GM23338 (cell line): ENCODE measurements at regions not wholly inside any gene's neighbourhood (a gene's known extent, or its start where the extent isn't known, plus 50 kb on each side); places are given as distances from the start of the nearest gene placed in this dataset.
A peak's percentile ranks its signal among the peaks of the same experiment; 100 is the strongest.

Experiments used
- ATAC-seq: fragments of 200-7000 bp; cut with Tn5 transposase; 3 replicates; pipeline ENCODE4 v1.9.1; 2020
- DNase-seq: peaks from one replicate; pipeline ENCODE4 v3.0.0-alpha.2; 2015; ENCODE audit warnings: low spot score
- H2AFZ ChIP-seq: fragments of 200-600 bp; sonication (generic); 2 replicates; pipeline ENCODE4 v1.8.0; 2016; ENCODE audit warnings: antibody characterized with exemption, mild to moderate bottlenecking, moderate library complexity
- H3F3A ChIP-seq: fragments of 200-600 bp; sonication (generic); replicated peaks from 2 replicates; pipeline ENCODE4 v1.8.0; 2017; ENCODE audit warnings: antibody characterized with exemption, mixed run types, low read depth
- H3K27ac ChIP-seq: fragments of 200-600 bp; sonication (generic); 2 replicates; pipeline ENCODE4 v1.6.1; 2016; ENCODE audit warnings: low read depth
- H3K27me3 ChIP-seq: fragments of 200-600 bp; sonication (generic); 2 replicates; pipeline ENCODE4 v1.8.0; 2016; ENCODE audit warnings: mild to moderate bottlenecking, mixed run types, moderate library complexity; ENCODE audit not compliant: insufficient read depth
- H3K36me3 ChIP-seq: fragments of 200-600 bp; sonication (generic); 2 replicates; pipeline ENCODE4 v1.8.0; 2016; ENCODE audit warnings: mild to moderate bottlenecking; ENCODE audit not compliant: insufficient read depth
- H3K4me1 ChIP-seq: fragments of 200-600 bp; sonication (generic); 2 replicates; pipeline ENCODE4 v1.8.0; 2016; ENCODE audit warnings: mild to moderate bottlenecking, moderate library complexity; ENCODE audit not compliant: insufficient read depth
- H3K4me2 ChIP-seq: fragments of 200-600 bp; sonication (generic); 2 replicates; pipeline ENCODE4 v1.7.1; 2017; ENCODE audit warnings: mixed run types
- H3K4me3 ChIP-seq: fragments of 200-600 bp; sonication (generic); 2 replicates; pipeline ENCODE4 v1.6.1; 2016; ENCODE audit warnings: mixed run types
- H3K79me2 ChIP-seq: fragments of 200-600 bp; sonication (generic); replicated peaks from 2 replicates; pipeline ENCODE4 v1.8.0; 2017; ENCODE audit warnings: mild to moderate bottlenecking; ENCODE audit not compliant: insufficient read depth
- H3K9me2 ChIP-seq: fragments of 200-600 bp; sonication (generic); 2 replicates; pipeline ENCODE4 v1.8.0; 2017; ENCODE audit not compliant: insufficient read depth
- H4K20me1 ChIP-seq: fragments of 200-600 bp; sonication (generic); replicated peaks from 2 replicates; pipeline ENCODE4 v1.8.0; 2017; ENCODE audit warnings: mild to moderate bottlenecking; ENCODE audit not compliant: insufficient read depth
- H3K27ac Mint-ChIP-seq: 2 replicates; pipeline ENCODE4 v1.8.0; 2020; ENCODE audit warnings: inconsistent platforms, mild to moderate bottlenecking, moderate library complexity, mixed read lengths
- H3K27me3 Mint-ChIP-seq: 3 replicates; pipeline ENCODE4 v1.8.0; 2022; ENCODE audit warnings: low read depth, mild to moderate bottlenecking, moderate library complexity, mixed read lengths, inconsistent platforms; ENCODE audit not compliant: insufficient read depth, poor library complexity
- H3K36me3 Mint-ChIP-seq: 3 replicates; pipeline ENCODE4 v1.8.0; 2021; ENCODE audit warnings: low read depth, mild to moderate bottlenecking, inconsistent platforms, moderate library complexity, mixed read lengths
- H3K4me1 Mint-ChIP-seq: 3 replicates; pipeline ENCODE4 v1.8.0; 2020; ENCODE audit warnings: mild to moderate bottlenecking, inconsistent platforms, mixed read lengths
- H3K4me3 Mint-ChIP-seq: 3 replicates; pipeline ENCODE4 v1.8.0; 2021; ENCODE audit warnings: moderate library complexity, mild to moderate bottlenecking, inconsistent platforms, mixed read lengths
- H3K9me3 Mint-ChIP-seq: 3 replicates; pipeline ENCODE4 v1.8.0; 2020; ENCODE audit warnings: moderate library complexity, mild to moderate bottlenecking, inconsistent platforms, mixed read lengths
- CREB1 ChIP-seq: fragments of 250-450 bp; sonication (Bioruptor Pico); IDR thresholded peaks from 2 replicates; pipeline ENCODE4 v1.5.0; 2020; ENCODE audit warnings: low read depth, mild to moderate bottlenecking, moderate library complexity
- ETS1 ChIP-seq: IDR thresholded peaks from 2 replicates; pipeline ENCODE4 v1.6.1; 2016; ENCODE audit warnings: antibody characterized with exemption
- EZH2 ChIP-seq: fragments of 200-600 bp; sonication (generic); IDR thresholded peaks from one replicate; pipeline ENCODE4 v1.8.0; 2017; ENCODE audit warnings: antibody characterized with exemption, mild to moderate bottlenecking, low read depth; ENCODE audit not compliant: unreplicated experiment
- EZH2phosphoT487 ChIP-seq: fragments of 200-600 bp; sonication (generic); IDR thresholded peaks from one replicate; pipeline ENCODE4 v1.8.1; 2018; ENCODE audit warnings: antibody characterized with exemption; ENCODE audit not compliant: unreplicated experiment
- JUNB ChIP-seq: IDR thresholded peaks from one replicate; pipeline ENCODE4 v1.6.1; 2016; ENCODE audit warnings: antibody characterized with exemption; ENCODE audit not compliant: unreplicated experiment
- NANOG ChIP-seq: IDR thresholded peaks from 2 replicates; pipeline ENCODE4 v1.6.1; 2016; ENCODE audit warnings: antibody characterized with exemption, borderline replicate concordance
- POLR2AphosphoS5 ChIP-seq: IDR thresholded peaks from 2 replicates; pipeline ENCODE4 v1.6.1; 2016; ENCODE audit warnings: antibody characterized with exemption, low read depth
- REST ChIP-seq: IDR thresholded peaks from one replicate; pipeline ENCODE4 v1.6.1; 2018; ENCODE audit warnings: antibody characterized with exemption; ENCODE audit not compliant: unreplicated experiment
- STAT1 ChIP-seq: IDR thresholded peaks from one replicate; pipeline ENCODE4 v1.6.1; 2016; ENCODE audit warnings: antibody characterized with exemption; ENCODE audit not compliant: unreplicated experiment
- ZNF114 ChIP-seq: fragments of 250-450 bp; sonication (Bioruptor Pico); IDR thresholded peaks from 2 replicates; pipeline ENCODE4 v1.5.0; 2020; ENCODE audit warnings: mild to moderate bottlenecking, moderate library complexity
- ZNF331 ChIP-seq: fragments of 250-450 bp; sonication (Bioruptor Pico); IDR thresholded peaks from 2 replicates; pipeline ENCODE4 v1.5.0; 2020; ENCODE audit warnings: low read depth, mild to moderate bottlenecking, moderate library complexity
- TF ChIP-seq, protein P1 (sequence below): fragments of 250-450 bp; sonication (Bioruptor Pico); IDR thresholded peaks from 2 replicates; pipeline ENCODE4 v1.5.0; 2020; ENCODE audit warnings: mild to moderate bottlenecking, moderate library complexity
- TF ChIP-seq, protein P2 (sequence below), 2 experiments: fragments of 200-600 bp in 1 of 2; sonication (generic) in 1 of 2; conservative IDR thresholded peaks; 2 replicates each; pipeline versions ENCODE4 v1.5.1 to v1.6.1; 2016 to 2017; ENCODE audit warnings: antibody characterized with exemption in 2 of 2, low read depth in 2 of 2, mild to moderate bottlenecking in 2 of 2, moderate library complexity in 1 of 2

GRCh38 chr17:77834170-77835115 is 124.1 kb upstream of the TNRC6C start:
- peaks cover 33% of the 10 kb centered on the region for H3K4me1 Mint-ChIP-seq
- Histone ChIP-seq H3K9me2 (no peaks in the 10 kb centered on the region), H3K79me2 (no peaks in the 10 kb centered on the region), H3K4me3 (no peak overlapping the region), H2AFZ (peak overlapping the region; percentile 66; the same call in 1 of the 2 replicates), H3F3A (0 out of 2 replicates have a peak, but pooled peaks cover 2% of the 10 kb centered on the region), H3K27ac (no peak overlapping the region), H4K20me1 (no peaks in the 10 kb centered on the region), H3K27me3 (no peaks in the 10 kb centered on the region), H3K4me1 (peaks cover 5% of the 10 kb centered on the region; the same call in 1 of the 2 replicates), H3K36me3 (no peaks in the 10 kb centered on the region), H3K4me2 (no peak overlapping the region)
- peaks cover 20% of the 10 kb centered on the region for H3K27me3 Mint-ChIP-seq
- TF ChIP-seq, protein P1, sequence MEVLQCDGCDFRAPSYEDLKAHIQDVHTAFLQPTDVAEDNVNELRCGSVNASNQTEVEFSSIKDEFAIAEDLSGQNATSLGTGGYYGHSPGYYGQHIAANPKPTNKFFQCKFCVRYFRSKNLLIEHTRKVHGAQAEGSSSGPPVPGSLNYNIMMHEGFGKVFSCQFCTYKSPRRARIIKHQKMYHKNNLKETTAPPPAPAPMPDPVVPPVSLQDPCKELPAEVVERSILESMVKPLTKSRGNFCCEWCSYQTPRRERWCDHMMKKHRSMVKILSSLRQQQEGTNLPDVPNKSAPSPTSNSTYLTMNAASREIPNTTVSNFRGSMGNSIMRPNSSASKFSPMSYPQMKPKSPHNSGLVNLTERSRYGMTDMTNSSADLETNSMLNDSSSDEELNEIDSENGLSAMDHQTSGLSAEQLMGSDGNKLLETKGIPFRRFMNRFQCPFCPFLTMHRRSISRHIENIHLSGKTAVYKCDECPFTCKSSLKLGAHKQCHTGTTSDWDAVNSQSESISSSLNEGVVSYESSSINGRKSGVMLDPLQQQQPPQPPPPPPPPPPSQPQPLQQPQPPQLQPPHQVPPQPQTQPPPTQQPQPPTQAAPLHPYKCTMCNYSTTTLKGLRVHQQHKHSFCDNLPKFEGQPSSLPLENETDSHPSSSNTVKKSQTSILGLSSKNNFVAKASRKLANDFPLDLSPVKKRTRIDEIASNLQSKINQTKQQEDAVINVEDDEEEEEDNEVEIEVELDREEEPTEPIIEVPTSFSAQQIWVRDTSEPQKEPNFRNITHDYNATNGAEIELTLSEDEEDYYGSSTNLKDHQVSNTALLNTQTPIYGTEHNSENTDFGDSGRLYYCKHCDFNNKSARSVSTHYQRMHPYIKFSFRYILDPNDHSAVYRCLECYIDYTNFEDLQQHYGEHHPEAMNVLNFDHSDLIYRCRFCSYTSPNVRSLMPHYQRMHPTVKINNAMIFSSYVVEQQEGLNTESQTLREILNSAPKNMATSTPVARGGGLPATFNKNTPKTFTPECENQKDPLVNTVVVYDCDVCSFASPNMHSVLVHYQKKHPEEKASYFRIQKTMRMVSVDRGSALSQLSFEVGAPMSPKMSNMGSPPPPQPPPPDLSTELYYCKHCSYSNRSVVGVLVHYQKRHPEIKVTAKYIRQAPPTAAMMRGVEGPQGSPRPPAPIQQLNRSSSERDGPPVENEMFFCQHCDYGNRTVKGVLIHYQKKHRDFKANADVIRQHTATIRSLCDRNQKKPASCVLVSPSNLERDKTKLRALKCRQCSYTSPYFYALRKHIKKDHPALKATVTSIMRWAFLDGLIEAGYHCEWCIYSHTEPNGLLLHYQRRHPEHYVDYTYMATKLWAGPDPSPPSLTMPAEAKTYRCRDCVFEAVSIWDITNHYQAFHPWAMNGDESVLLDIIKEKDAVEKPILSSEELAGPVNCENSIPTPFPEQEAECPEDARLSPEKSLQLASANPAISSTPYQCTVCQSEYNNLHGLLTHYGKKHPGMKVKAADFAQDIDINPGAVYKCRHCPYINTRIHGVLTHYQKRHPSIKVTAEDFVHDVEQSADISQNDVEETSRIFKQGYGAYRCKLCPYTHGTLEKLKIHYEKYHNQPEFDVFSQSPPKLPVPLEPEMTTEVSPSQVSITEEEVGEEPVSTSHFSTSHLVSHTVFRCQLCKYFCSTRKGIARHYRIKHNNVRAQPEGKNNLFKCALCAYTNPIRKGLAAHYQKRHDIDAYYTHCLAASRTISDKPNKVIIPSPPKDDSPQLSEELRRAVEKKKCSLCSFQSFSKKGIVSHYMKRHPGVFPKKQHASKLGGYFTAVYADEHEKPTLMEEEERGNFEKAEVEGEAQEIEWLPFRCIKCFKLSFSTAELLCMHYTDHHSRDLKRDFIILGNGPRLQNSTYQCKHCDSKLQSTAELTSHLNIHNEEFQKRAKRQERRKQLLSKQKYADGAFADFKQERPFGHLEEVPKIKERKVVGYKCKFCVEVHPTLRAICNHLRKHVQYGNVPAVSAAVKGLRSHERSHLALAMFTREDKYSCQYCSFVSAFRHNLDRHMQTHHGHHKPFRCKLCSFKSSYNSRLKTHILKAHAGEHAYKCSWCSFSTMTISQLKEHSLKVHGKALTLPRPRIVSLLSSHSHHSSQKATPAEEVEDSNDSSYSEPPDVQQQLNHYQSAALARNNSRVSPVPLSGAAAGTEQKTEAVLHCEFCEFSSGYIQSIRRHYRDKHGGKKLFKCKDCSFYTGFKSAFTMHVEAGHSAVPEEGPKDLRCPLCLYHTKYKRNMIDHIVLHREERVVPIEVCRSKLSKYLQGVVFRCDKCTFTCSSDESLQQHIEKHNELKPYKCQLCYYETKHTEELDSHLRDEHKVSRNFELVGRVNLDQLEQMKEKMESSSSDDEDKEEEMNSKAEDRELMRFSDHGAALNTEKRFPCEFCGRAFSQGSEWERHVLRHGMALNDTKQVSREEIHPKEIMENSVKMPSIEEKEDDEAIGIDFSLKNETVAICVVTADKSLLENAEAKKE (CRISPR knock-in tag): no peak
- TF ChIP-seq ZNF331 (CRISPR knock-in tag) (no peak), CREB1 (no peak), ETS1 (no peak), REST (no peak), EZH2phosphoT487 (no peak), ZNF114 (CRISPR knock-in tag) (no peak), JUNB (no peak), STAT1 (no peak), POLR2AphosphoS5 (no peak), EZH2 (no peak), NANOG (no peak)
- TF ChIP-seq, protein P2, sequence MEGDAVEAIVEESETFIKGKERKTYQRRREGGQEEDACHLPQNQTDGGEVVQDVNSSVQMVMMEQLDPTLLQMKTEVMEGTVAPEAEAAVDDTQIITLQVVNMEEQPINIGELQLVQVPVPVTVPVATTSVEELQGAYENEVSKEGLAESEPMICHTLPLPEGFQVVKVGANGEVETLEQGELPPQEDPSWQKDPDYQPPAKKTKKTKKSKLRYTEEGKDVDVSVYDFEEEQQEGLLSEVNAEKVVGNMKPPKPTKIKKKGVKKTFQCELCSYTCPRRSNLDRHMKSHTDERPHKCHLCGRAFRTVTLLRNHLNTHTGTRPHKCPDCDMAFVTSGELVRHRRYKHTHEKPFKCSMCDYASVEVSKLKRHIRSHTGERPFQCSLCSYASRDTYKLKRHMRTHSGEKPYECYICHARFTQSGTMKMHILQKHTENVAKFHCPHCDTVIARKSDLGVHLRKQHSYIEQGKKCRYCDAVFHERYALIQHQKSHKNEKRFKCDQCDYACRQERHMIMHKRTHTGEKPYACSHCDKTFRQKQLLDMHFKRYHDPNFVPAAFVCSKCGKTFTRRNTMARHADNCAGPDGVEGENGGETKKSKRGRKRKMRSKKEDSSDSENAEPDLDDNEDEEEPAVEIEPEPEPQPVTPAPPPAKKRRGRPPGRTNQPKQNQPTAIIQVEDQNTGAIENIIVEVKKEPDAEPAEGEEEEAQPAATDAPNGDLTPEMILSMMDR (conservative IDR thresholded peaks at IDR 0.05; ENCODE audit: low read depth in 2 of 2): no peak
- no peak for DNase-seq
- H3K9me3 Mint-ChIP-seq: peaks cover 2% of the 10 kb centered on the region; the same call in 2 of the 3 replicates
- ATAC-seq: peak; percentile 77
- no peak overlapping the region for H3K27ac Mint-ChIP-seq
- no peak overlapping the region for H3K4me3 Mint-ChIP-seq
- H3K36me3 Mint-ChIP-seq: no peaks in the 10 kb centered on the region
